ENCODE measurements at regions not wholly inside any gene's neighbourhood (a gene's known extent, or its start where the extent isn't known, plus 50 kb on each side); places are given as distances from the start of the nearest gene placed in this dataset.

DNA sequence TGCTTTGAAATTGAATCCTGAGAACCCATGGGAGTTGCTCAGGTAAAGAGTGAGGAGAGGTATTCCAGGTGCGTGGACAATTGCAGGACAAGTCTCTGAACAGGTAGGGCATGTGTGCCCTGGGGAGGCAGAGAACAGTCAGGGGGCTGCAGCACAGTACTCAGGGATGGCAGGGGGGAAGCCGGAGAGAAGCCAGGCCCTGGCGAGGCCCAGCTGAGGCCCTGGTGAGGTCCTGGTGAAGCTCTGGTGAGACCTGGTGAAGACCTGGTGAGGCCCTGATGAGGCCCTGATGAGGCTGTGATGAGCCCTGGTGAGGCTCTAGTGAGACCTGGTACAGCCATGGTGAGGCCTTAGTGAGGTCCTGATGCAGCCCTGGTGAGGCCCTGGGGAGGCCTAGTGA is 155.5 kb upstream of the GDF10 start:
- TF ChIP-seq CTCF (IDR thresholded peaks at IDR 0.05) (no peak), EZH2 (IDR thresholded peaks at IDR 0.05; ENCODE audit: borderline replicate concordance, insufficient read depth, low read depth, low read length, poor library complexity, severe bottlenecking) (no peak)
